Calu3 (cell line): ENCODE measurements at regions not wholly inside any gene's neighbourhood (a gene's known extent, or its start where the extent isn't known, plus 50 kb on each side); places are given as distances from the start of the nearest gene placed in this dataset.

ENCODE experiments used
- BruUV-seq: library from RNA; stranded (reverse); fragments of 400-500 nt; replicated peaks from 2 replicates; lab custom pipeline; 2021; lab: Mats Ljungman, UMichigan
- CTCF ChIA-PET: fragments of 300-600 bp; sonication (Branson Sonifier 250); formaldehyde crosslinking; loops from one replicate; lab custom pipeline; 2022; ENCODE audit warnings: antibody characterized with exemption; lab: Charles Lee
- DNase-seq: peaks from one replicate; pipeline ENCODE4 v3.0.0; 2022
- H3K27ac Mint-ChIP-seq: one replicate; pipeline ENCODE4 v1.8.0; 2022; ENCODE audit warnings: mixed read lengths; ENCODE audit not compliant: unreplicated experiment
- H3K27me3 Mint-ChIP-seq: one replicate; pipeline ENCODE4 v1.8.0; 2022; ENCODE audit warnings: mixed read lengths; ENCODE audit not compliant: unreplicated experiment
- H3K36me3 Mint-ChIP-seq: one replicate; pipeline ENCODE4 v1.8.0; 2022; ENCODE audit warnings: mild to moderate bottlenecking, moderate library complexity, mixed read lengths; ENCODE audit not compliant: insufficient read depth, unreplicated experiment
- H3K4me1 Mint-ChIP-seq: one replicate; pipeline ENCODE4 v1.8.0; 2022; ENCODE audit warnings: mild to moderate bottlenecking, low read depth, mixed read lengths; ENCODE audit not compliant: unreplicated experiment
- H3K4me3 Mint-ChIP-seq: one replicate; pipeline ENCODE4 v1.8.0; 2022; ENCODE audit warnings: mild to moderate bottlenecking, low read depth, moderate library complexity, mixed read lengths; ENCODE audit not compliant: unreplicated experiment
- H3K9me3 Mint-ChIP-seq: one replicate; pipeline ENCODE4 v1.8.0; 2022; ENCODE audit warnings: low read depth, mixed read lengths; ENCODE audit not compliant: unreplicated experiment
- intact Hi-C: fragments of 100-400 bp; cut with micrococcal nuclease; formaldehyde crosslinking; loops from one replicate; pipeline ENCODE4 v1.10.0; 2022; ENCODE audit not compliant: unreplicated experiment
- TF ChIP-seq, protein P1 (sequence below): fragments of 200-600 bp; IDR thresholded peaks from one replicate; pipeline ENCODE4 v1.8.0; 2022; ENCODE audit warnings: antibody characterized with exemption; ENCODE audit not compliant: unreplicated experiment

DNA sequence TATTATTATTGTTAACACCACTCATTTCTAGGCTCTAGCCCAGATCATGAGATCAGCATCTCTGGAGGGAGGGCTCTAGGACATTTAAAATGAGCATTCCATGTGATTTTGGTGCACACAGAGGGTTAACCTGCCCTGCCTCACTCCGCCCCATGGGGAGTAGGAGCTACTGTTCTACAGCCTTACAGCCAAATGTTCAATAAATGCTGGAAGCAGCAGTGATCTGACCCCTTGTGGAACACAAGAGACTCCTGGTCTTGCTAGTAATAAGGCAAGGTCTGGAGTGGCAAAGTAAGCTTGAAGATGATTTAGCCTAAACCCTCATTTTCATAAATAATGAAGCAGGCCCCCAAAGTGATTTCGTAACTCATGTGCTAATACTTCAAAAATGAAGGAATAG lies 166.4 kb upstream of the EOMES start:
- no peaks in the 10 kb centered on the region for H3K4me1 Mint-ChIP-seq
- TF ChIP-seq, protein P1, sequence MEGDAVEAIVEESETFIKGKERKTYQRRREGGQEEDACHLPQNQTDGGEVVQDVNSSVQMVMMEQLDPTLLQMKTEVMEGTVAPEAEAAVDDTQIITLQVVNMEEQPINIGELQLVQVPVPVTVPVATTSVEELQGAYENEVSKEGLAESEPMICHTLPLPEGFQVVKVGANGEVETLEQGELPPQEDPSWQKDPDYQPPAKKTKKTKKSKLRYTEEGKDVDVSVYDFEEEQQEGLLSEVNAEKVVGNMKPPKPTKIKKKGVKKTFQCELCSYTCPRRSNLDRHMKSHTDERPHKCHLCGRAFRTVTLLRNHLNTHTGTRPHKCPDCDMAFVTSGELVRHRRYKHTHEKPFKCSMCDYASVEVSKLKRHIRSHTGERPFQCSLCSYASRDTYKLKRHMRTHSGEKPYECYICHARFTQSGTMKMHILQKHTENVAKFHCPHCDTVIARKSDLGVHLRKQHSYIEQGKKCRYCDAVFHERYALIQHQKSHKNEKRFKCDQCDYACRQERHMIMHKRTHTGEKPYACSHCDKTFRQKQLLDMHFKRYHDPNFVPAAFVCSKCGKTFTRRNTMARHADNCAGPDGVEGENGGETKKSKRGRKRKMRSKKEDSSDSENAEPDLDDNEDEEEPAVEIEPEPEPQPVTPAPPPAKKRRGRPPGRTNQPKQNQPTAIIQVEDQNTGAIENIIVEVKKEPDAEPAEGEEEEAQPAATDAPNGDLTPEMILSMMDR: no peak
- CTCF ChIA-PET: no interaction called here
- no TSS peak for BruUV-seq
- no peaks in the 10 kb centered on the region for H3K36me3 Mint-ChIP-seq
- no peak overlapping the region for H3K4me3 Mint-ChIP-seq
- no peak for DNase-seq
- no peak overlapping the region for H3K27ac Mint-ChIP-seq
- peaks cover 36% of the 10 kb centered on the region for H3K27me3 Mint-ChIP-seq
- H3K9me3 Mint-ChIP-seq: no peaks in the 10 kb centered on the region
- intact Hi-C loops: no loop called here

DNA sequence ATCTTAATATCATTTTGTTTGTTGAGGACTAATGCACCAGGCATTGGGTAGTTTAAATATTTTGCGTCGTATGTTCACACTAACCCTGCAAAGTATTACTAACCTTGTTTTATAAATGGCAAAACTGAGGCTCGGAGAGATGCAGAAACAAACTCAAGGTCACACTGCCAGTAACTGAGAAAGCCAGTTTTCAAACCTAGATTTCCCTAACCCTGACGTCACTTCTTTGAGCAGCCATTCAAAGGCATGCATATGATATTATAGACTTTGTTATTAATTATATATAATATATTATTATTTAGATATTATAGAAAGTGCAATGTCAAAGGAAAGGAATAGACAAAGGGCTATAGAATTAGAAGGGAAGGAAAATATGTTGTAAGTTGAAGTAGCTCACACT lies 167.6 kb upstream of the EOMES start:
- no peak for DNase-seq
- TF ChIP-seq, protein P1: no peak
- no TSS peak for BruUV-seq
- H3K4me1 Mint-ChIP-seq: no peaks in the 10 kb centered on the region
- H3K27me3 Mint-ChIP-seq: peaks cover 36% of the 10 kb centered on the region
- H3K27ac Mint-ChIP-seq: no peak overlapping the region
- H3K9me3 Mint-ChIP-seq: no peaks in the 10 kb centered on the region
- H3K36me3 Mint-ChIP-seq: no peaks in the 10 kb centered on the region
- no peak overlapping the region for H3K4me3 Mint-ChIP-seq
- CTCF ChIA-PET: no interaction called here
- intact Hi-C loops: no loop called here

DNA sequence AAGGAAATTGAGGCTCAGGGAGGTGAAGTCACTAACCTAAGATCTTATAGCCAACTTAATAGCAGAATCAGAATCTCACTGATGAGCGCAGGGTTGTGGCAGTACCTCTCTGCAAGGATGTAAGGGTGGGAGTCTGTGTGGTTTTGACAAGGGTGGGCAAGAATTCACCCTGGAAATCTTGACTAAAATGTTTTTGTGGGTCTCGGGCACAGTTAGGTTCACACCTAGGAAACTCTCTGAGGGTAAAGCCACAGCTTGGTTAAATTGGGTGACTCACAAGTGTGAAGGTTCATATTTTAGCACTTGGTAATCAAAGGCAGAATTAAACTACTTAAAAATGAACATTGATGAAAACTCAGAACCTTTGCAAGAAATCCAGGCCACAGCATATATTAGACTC lies 178.2 kb upstream of the EOMES start:
- Mint-ChIP-seq H3K9me3 (peaks cover 2% of the 10 kb centered on the region), H3K4me3 (no peak overlapping the region), H3K36me3 (no peaks in the 10 kb centered on the region), H3K27me3 (peaks cover 17% of the 10 kb centered on the region), H3K27ac (no peak overlapping the region), H3K4me1 (no peaks in the 10 kb centered on the region)
- BruUV-seq: no TSS peak
- CTCF ChIA-PET: no interaction called here
- no peak for DNase-seq
- intact Hi-C loops: no loop called here
- TF ChIP-seq, protein P1: no peak

DNA sequence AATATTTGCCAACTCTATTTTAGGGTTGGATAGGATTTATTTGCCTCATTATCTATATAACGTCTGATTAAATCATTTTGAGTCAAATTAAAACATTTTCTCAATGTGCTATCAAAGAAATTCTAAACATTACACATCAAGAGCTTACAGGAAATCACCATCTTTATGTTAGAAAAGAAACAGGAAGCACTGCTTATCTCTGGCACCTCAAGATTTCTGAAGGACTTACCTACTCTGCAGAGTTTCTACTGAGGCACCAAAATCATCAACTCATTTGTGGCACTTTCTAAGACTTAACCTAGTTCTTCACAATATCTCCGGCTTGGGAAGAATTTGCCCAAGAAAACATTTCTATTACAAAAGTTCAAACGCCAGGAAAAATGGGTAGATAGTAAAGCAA lies 181.3 kb upstream of the EOMES start:
- BruUV-seq: no TSS peak
- no peaks in the 10 kb centered on the region for H3K27me3 Mint-ChIP-seq
- no peak for DNase-seq
- no peaks in the 10 kb centered on the region for H3K4me1 Mint-ChIP-seq
- H3K9me3 Mint-ChIP-seq: no peaks in the 10 kb centered on the region
- no peaks in the 10 kb centered on the region for H3K36me3 Mint-ChIP-seq
- CTCF ChIA-PET: no interaction called here
- H3K27ac Mint-ChIP-seq: no peak overlapping the region
- TF ChIP-seq, protein P1: no peak
- intact Hi-C loops: no loop called here
- no peak overlapping the region for H3K4me3 Mint-ChIP-seq

DNA sequence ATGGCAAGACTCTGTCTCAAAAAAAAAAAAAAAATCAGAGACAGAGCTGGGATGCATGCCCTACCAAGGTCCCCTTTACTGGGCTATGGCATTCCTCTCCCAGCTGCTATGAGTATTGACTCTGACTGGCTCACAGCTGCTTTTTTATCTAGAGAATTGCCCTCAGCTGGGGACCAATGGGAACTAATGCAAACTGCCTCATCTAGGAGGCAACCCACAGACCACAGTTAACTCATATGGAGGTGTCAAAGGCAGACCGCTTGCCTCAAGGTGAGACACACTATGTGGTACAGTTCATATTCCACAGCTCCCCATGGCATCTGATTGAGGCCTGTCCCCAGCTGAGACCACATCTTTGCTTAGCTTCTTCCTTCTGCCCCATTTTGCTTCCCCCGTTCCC lies 183.5 kb upstream of the EOMES start:
- Mint-ChIP-seq H3K27me3 (peaks cover 13% of the 10 kb centered on the region), H3K27ac (no peak overlapping the region), H3K36me3 (no peaks in the 10 kb centered on the region), H3K9me3 (no peaks in the 10 kb centered on the region), H3K4me3 (no peak overlapping the region), H3K4me1 (no peaks in the 10 kb centered on the region)
- no TSS peak for BruUV-seq
- CTCF ChIA-PET: no interaction called here
- no peak for DNase-seq
- intact Hi-C loops: no loop called here
- TF ChIP-seq, protein P1: no peak
